ENCODE measurements at regions not wholly inside any gene's neighbourhood (a gene's known extent, or its start where the extent isn't known, plus 50 kb on each side); places are given as distances from the start of the nearest gene placed in this dataset.

DNA sequence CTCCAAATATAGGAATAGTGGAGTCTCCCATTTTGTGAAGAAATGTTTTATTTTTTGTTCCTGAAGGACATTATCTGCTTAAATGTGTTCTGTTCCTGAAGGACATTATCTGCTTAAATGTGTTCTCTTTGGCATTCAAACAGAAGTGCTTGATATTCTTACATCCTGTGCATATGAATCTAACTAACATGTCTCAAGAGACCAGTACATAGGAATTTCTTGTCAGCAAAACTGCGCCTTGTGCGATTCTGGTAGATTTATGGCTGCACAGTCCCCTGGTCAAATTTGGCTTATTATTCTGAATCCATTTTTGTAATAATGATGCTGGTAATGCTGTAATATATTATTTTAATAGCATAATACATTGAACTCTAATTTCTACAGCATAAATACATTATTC, 722.4 kb downstream of the NOVA1 start:
- Mint-ChIP-seq H3K9me3 (peaks cover 2 to 10% (median 4%) of the 10 kb centered on the region in 7 donors), H3K27me3 (no peaks in the 10 kb centered on the region), H3K27ac (no peak overlapping the region), H3K4me3 (no peak overlapping the region), H3K36me3 (no peaks in the 10 kb centered on the region), H3K4me1 (no peaks in the 10 kb centered on the region)
- ATAC-seq (ENCODE audit: low read depth in 2 of 2) = no peak
- no peak overlapping the region for H3K27ac ChIP-seq (ENCODE audit: insufficient read depth, low read length, poor library complexity, severe bottlenecking)
- no peak for DNase-seq
- no peak overlapping the region for H3K4me3 ChIP-seq (ENCODE audit: low read depth, low read length)
- H3K36me3 ChIP-seq (ENCODE audit: control insufficient read depth, insufficient read depth, low read length) = no peaks in the 10 kb centered on the region
- peaks cover 0 to 5% of the 10 kb centered on the region in 2 experiments for H3K9me3 ChIP-seq (ENCODE audit: control insufficient read depth in 2 of 2, low read length in 2 of 2)
- no peaks in the 10 kb centered on the region for H3K27me3 ChIP-seq (ENCODE audit: control insufficient read depth, insufficient read depth, low read length)
- H3K4me1 ChIP-seq (ENCODE audit: control insufficient read depth, insufficient read depth, low read length, poor library complexity, severe bottlenecking) = no peaks in the 10 kb centered on the region

DNA sequence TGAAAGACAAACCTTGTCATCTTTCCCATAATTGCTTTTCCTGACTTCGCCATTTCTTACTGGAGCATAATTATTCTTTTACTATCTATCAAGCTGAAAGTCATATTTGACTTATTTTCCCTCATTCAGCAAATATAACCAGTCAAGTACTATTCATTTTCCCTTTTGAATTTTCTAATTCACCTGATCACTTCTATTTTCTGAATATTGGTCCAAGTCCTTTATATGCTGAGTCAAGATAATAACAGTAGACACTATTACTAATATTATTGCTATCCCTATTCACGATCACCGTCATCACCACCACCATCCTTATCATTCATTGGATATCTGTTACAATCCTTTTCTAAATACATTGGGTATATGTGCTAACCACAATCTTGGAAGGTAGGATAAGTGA, 728.0 kb downstream of the NOVA1 start:
- peaks cover 1 to 7% (median 5%) of the 10 kb centered on the region in 7 donors for H3K9me3 Mint-ChIP-seq
- H3K36me3 Mint-ChIP-seq = no peaks in the 10 kb centered on the region
- no peak overlapping the region for H3K27ac ChIP-seq (ENCODE audit: insufficient read depth, low read length, poor library complexity, severe bottlenecking)
- H3K4me3 Mint-ChIP-seq = no peak overlapping the region
- no peak for DNase-seq
- no peaks in the 10 kb centered on the region for H3K4me1 ChIP-seq (ENCODE audit: control insufficient read depth, insufficient read depth, low read length, poor library complexity, severe bottlenecking)
- H3K27ac Mint-ChIP-seq = no peak overlapping the region
- H3K27me3 Mint-ChIP-seq = no peaks in the 10 kb centered on the region
- H3K36me3 ChIP-seq (ENCODE audit: control insufficient read depth, insufficient read depth, low read length) = no peaks in the 10 kb centered on the region
- peaks cover 0 to 5% of the 10 kb centered on the region in 2 experiments for H3K9me3 ChIP-seq (ENCODE audit: control insufficient read depth in 2 of 2, low read length in 2 of 2)
- no peak overlapping the region for H3K4me3 ChIP-seq (ENCODE audit: low read depth, low read length)
- H3K4me1 Mint-ChIP-seq = no peaks in the 10 kb centered on the region
- no peak for ATAC-seq (ENCODE audit: low read depth in 2 of 2)
- H3K27me3 ChIP-seq (ENCODE audit: control insufficient read depth, insufficient read depth, low read length) = no peaks in the 10 kb centered on the region

GRCh38 chr14:25868521-25869314, 729.1 kb downstream of the NOVA1 start:
- Histone ChIP-seq H3K4me3 (ENCODE audit: low read depth, low read length) (no peak overlapping the region), H3K9me3 (ENCODE audit: control insufficient read depth in 2 of 2, low read length in 2 of 2) (peaks cover 0 to 5% of the 10 kb centered on the region in 2 experiments), H3K4me1 (ENCODE audit: control insufficient read depth, insufficient read depth, low read length, poor library complexity, severe bottlenecking) (no peaks in the 10 kb centered on the region), H3K27ac (ENCODE audit: insufficient read depth, low read length, poor library complexity, severe bottlenecking) (no peak overlapping the region), H3K36me3 (ENCODE audit: control insufficient read depth, insufficient read depth, low read length) (no peaks in the 10 kb centered on the region), H3K27me3 (ENCODE audit: control insufficient read depth, insufficient read depth, low read length) (no peaks in the 10 kb centered on the region)
- no peak overlapping the region for H3K4me3 Mint-ChIP-seq
- DNase-seq = no peak
- no peak for ATAC-seq (ENCODE audit: low read depth in 2 of 2)
- no peaks in the 10 kb centered on the region for H3K27me3 Mint-ChIP-seq
- H3K36me3 Mint-ChIP-seq = no peaks in the 10 kb centered on the region
- H3K4me1 Mint-ChIP-seq = no peaks in the 10 kb centered on the region
- H3K27ac Mint-ChIP-seq = no peak overlapping the region
- peaks cover 2 to 11% (median 7%) of the 10 kb centered on the region in 7 donors for H3K9me3 Mint-ChIP-seq

DNA sequence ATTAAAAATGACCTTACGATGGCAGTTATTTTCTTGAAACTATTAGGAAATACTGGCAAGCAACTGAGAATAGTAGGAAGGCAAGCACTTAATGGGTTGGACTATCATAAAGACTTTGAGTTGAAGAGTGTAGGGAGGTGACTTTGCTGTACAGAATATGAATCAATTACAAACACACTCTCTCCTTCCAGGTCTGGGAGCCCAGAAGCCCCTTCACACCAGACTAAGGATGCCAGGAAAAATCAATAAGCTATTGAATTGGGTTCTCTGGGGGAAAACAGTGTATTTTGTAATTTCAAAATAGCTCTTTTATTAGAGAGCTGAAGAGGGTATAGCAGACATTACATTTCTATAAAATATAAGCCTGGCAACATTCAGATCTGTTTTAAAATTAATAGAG, 736.4 kb downstream of the NOVA1 start:
- H3K27ac ChIP-seq (ENCODE audit: insufficient read depth, low read length, poor library complexity, severe bottlenecking) = no peak overlapping the region
- H3K4me3 Mint-ChIP-seq = no peak overlapping the region
- H3K36me3 ChIP-seq (ENCODE audit: control insufficient read depth, insufficient read depth, low read length) = no peaks in the 10 kb centered on the region
- H3K27me3 ChIP-seq (ENCODE audit: control insufficient read depth, insufficient read depth, low read length) = no peaks in the 10 kb centered on the region
- no peaks in the 10 kb centered on the region for H3K36me3 Mint-ChIP-seq
- H3K4me1 ChIP-seq (ENCODE audit: control insufficient read depth, insufficient read depth, low read length, poor library complexity, severe bottlenecking) = no peaks in the 10 kb centered on the region
- DNase-seq = no peak
- no peak overlapping the region for H3K4me3 ChIP-seq (ENCODE audit: low read depth, low read length)
- H3K27ac Mint-ChIP-seq = no peak overlapping the region
- H3K4me1 Mint-ChIP-seq = no peaks in the 10 kb centered on the region
- ATAC-seq (ENCODE audit: low read depth in 2 of 2) = no peak
- H3K9me3 Mint-ChIP-seq = peaks cover 0 to 25% (median 9%) of the 10 kb centered on the region in 7 donors
- H3K9me3 ChIP-seq (ENCODE audit: control insufficient read depth in 2 of 2, low read length in 2 of 2) = peaks cover 0 to 4% of the 10 kb centered on the region in 2 experiments
- no peaks in the 10 kb centered on the region for H3K27me3 Mint-ChIP-seq

GRCh38 chr14:25848601-25849000, 749.2 kb downstream of the NOVA1 start:
- Histone ChIP-seq H3K4me1 (ENCODE audit: control insufficient read depth, insufficient read depth, low read length, poor library complexity, severe bottlenecking) (no peaks in the 10 kb centered on the region), H3K27ac (ENCODE audit: insufficient read depth, low read length, poor library complexity, severe bottlenecking) (no peak overlapping the region), H3K9me3 (ENCODE audit: control insufficient read depth in 2 of 2, low read length in 2 of 2) (no peaks in the 10 kb centered on the region), H3K4me3 (ENCODE audit: low read depth, low read length) (no peak overlapping the region), H3K27me3 (ENCODE audit: control insufficient read depth, insufficient read depth, low read length) (no peaks in the 10 kb centered on the region), H3K36me3 (ENCODE audit: control insufficient read depth, insufficient read depth, low read length) (no peaks in the 10 kb centered on the region)
- Mint-ChIP-seq H3K36me3 (no peaks in the 10 kb centered on the region), H3K27ac (no peak overlapping the region), H3K9me3 (peaks cover 2 to 15% (median 4%) of the 10 kb centered on the region in 7 donors), H3K4me1 (no peaks in the 10 kb centered on the region), H3K27me3 (no peaks in the 10 kb centered on the region), H3K4me3 (no peak overlapping the region)
- ATAC-seq (ENCODE audit: low read depth in 2 of 2) (no peak), DNase-seq (no peak)

DNA sequence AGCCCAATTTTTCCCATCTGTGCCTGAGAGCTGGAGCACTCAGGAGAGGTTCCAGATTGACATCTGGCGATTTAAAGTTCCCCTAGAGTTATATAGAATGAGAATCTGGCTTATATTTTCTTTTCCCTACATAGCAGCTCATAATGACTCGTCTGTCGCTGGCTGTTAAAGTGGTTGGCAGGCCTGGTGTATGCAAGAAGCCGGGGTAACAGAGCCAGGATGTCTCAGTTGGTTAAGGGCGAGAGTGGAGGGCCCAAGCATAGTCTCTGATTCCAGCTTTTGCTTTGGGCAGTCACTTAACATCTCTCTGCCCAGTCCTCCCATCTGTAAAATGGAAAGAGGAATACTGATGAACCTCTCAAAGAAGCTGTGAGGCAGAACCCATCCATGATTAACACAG, 751.6 kb downstream of the NOVA1 start:
- H3K36me3 ChIP-seq (ENCODE audit: control insufficient read depth, insufficient read depth, low read length) = no peaks in the 10 kb centered on the region
- Mint-ChIP-seq H3K27ac (no peak overlapping the region), H3K9me3 (peaks cover 2 to 15% (median 4%) of the 10 kb centered on the region in 7 donors), H3K36me3 (no peaks in the 10 kb centered on the region), H3K4me3 (no peak overlapping the region), H3K4me1 (no peaks in the 10 kb centered on the region), H3K27me3 (no peaks in the 10 kb centered on the region)
- H3K4me1 ChIP-seq (ENCODE audit: control insufficient read depth, insufficient read depth, low read length, poor library complexity, severe bottlenecking) = no peaks in the 10 kb centered on the region
- no peaks in the 10 kb centered on the region for H3K9me3 ChIP-seq (ENCODE audit: control insufficient read depth in 2 of 2, low read length in 2 of 2)
- ATAC-seq (ENCODE audit: low read depth in 2 of 2) (no peak), DNase-seq (no peak)
- no peaks in the 10 kb centered on the region for H3K27me3 ChIP-seq (ENCODE audit: control insufficient read depth, insufficient read depth, low read length)
- H3K4me3 ChIP-seq (ENCODE audit: low read depth, low read length) = no peak overlapping the region
- no peak overlapping the region for H3K27ac ChIP-seq (ENCODE audit: insufficient read depth, low read length, poor library complexity, severe bottlenecking)

- H3K4me3 Mint-ChIP-seq = no peak overlapping the region
- Histone ChIP-seq H3K36me3 (ENCODE audit: control insufficient read depth, insufficient read depth, low read length) (no peaks in the 10 kb centered on the region), H3K27me3 (ENCODE audit: control insufficient read depth, insufficient read depth, low read length) (no peaks in the 10 kb centered on the region), H3K9me3 (ENCODE audit: control insufficient read depth in 2 of 2, low read length in 2 of 2) (no peaks in the 10 kb centered on the region), H3K4me1 (ENCODE audit: control insufficient read depth, insufficient read depth, low read length, poor library complexity, severe bottlenecking) (no peaks in the 10 kb centered on the region), H3K4me3 (ENCODE audit: low read depth, low read length) (no peak overlapping the region), H3K27ac (ENCODE audit: insufficient read depth, low read length, poor library complexity, severe bottlenecking) (no peak overlapping the region)
- ATAC-seq (ENCODE audit: low read depth in 2 of 2) (no peak), DNase-seq (no peak)
- no peaks in the 10 kb centered on the region for H3K4me1 Mint-ChIP-seq
- peaks cover 0 to 16% (median 4%) of the 10 kb centered on the region in 7 donors for H3K9me3 Mint-ChIP-seq
- no peak overlapping the region for H3K27ac Mint-ChIP-seq
- no peaks in the 10 kb centered on the region for H3K36me3 Mint-ChIP-seq
- H3K27me3 Mint-ChIP-seq = no peaks in the 10 kb centered on the region
Measured at GRCh38 chr14:25843481-25844470, 754.1 kb downstream of the NOVA1 start.

Measured in CD4-positive, CD25-positive, alpha-beta regulatory T cell (primary cell).